H9 (cell line): ENCODE measurements at regions not wholly inside any gene's neighbourhood (a gene's known extent, or its start where the extent isn't known, plus 50 kb on each side); places are given as distances from the start of the nearest gene placed in this dataset.

Experiments
- DNase-seq: peaks from one replicate; pipeline ENCODE4 v3.0.0-alpha.2; 2017
- H2AFZ ChIP-seq: one replicate; pipeline ENCODE4 v1.6.1; 2013; ENCODE audit warnings: mild to moderate bottlenecking, low read length, control low read depth, moderate library complexity
- H2AK5ac ChIP-seq: 2 replicates; pipeline ENCODE4 v1.6.1; 2013; ENCODE audit warnings: low read length, control low read depth, mixed read lengths; ENCODE audit not compliant: insufficient read length
- H2BK120ac ChIP-seq: one replicate; pipeline ENCODE4 v1.6.1; 2013; ENCODE audit warnings: low read depth, mild to moderate bottlenecking, low read length, control low read depth, inconsistent platforms; ENCODE audit not compliant: poor library complexity, severe bottlenecking
- H2BK12ac ChIP-seq: 2 replicates; pipeline ENCODE4 v1.6.1; 2013; ENCODE audit warnings: low read length, control low read depth, mixed read lengths, low read depth; ENCODE audit not compliant: insufficient read length
- H2BK15ac ChIP-seq: 2 replicates; pipeline ENCODE4 v1.6.1; 2013; ENCODE audit warnings: low read depth, low read length, control low read depth
- H2BK20ac ChIP-seq: one replicate; pipeline ENCODE4 v1.6.1; 2013; ENCODE audit warnings: low read depth, mild to moderate bottlenecking, low read length, control low read depth, inconsistent platforms; ENCODE audit not compliant: poor library complexity, severe bottlenecking
- H2BK5ac ChIP-seq: 2 replicates; pipeline ENCODE4 v1.6.1; 2013; ENCODE audit warnings: low read length, control low read depth, mixed read lengths; ENCODE audit not compliant: insufficient read length
- H3K14ac ChIP-seq: 2 replicates; pipeline ENCODE4 v1.6.1; 2013; ENCODE audit warnings: low read length, control low read depth; ENCODE audit not compliant: insufficient read depth
- H3K18ac ChIP-seq: 2 replicates; pipeline ENCODE4 v1.6.1; 2013; ENCODE audit warnings: low read depth, mild to moderate bottlenecking, mixed read lengths, low read length, control low read depth; ENCODE audit not compliant: insufficient read length
- H3K23ac ChIP-seq: 2 replicates; pipeline ENCODE4 v1.6.1; 2013; ENCODE audit warnings: low read length, control low read depth, mixed read lengths, low read depth; ENCODE audit not compliant: insufficient read length
- H3K23me2 ChIP-seq: 2 replicates; pipeline ENCODE4 v1.6.1; 2013; ENCODE audit warnings: low read depth, mild to moderate bottlenecking, mixed read lengths, low read length, control low read depth; ENCODE audit not compliant: insufficient read length, poor library complexity, severe bottlenecking
- H3K27ac ChIP-seq: 2 replicates; pipeline ENCODE4 v1.5.1; 2013; ENCODE audit warnings: low read length, control low read depth, mixed read lengths, low read depth; ENCODE audit not compliant: insufficient read length
- H3K27me3 ChIP-seq: 2 replicates; pipeline ENCODE4 v1.6.1; 2013; ENCODE audit warnings: low read length, control low read depth, inconsistent platforms; ENCODE audit not compliant: insufficient read depth
- H3K4ac ChIP-seq: 2 replicates; pipeline ENCODE4 v1.6.1; 2013; ENCODE audit warnings: low read depth, mild to moderate bottlenecking, control low read depth, inconsistent platforms, low read length, moderate library complexity
- H3K4me1 ChIP-seq: 2 replicates; pipeline ENCODE4 v1.6.1; 2013; ENCODE audit warnings: low read length, control low read depth, inconsistent platforms; ENCODE audit not compliant: insufficient read depth
- H3K4me2 ChIP-seq: 2 replicates; pipeline ENCODE4 v1.6.1; 2013; ENCODE audit warnings: low read length, control low read depth, mixed read lengths; ENCODE audit not compliant: insufficient read length, insufficient read depth
- H3K56ac ChIP-seq: 2 replicates; pipeline ENCODE4 v1.6.1; 2013; ENCODE audit warnings: low read depth, mild to moderate bottlenecking, mixed read lengths, low read length, control low read depth; ENCODE audit not compliant: insufficient read length
- H3K79me1 ChIP-seq: 2 replicates; pipeline ENCODE4 v1.6.1; 2013; ENCODE audit warnings: low read depth, mild to moderate bottlenecking, moderate library complexity, low read length, control low read depth, inconsistent platforms; ENCODE audit not compliant: insufficient read depth, poor library complexity, severe bottlenecking
- H3K79me2 ChIP-seq: 2 replicates; pipeline ENCODE4 v1.6.1; 2013; ENCODE audit warnings: low read length, control low read depth, inconsistent platforms; ENCODE audit not compliant: insufficient read depth
- H3K9ac ChIP-seq: 2 replicates; pipeline ENCODE4 v1.6.1; 2013; ENCODE audit warnings: low read length, control low read depth, mixed read lengths; ENCODE audit not compliant: insufficient read length; ENCODE audit errors: extremely low read depth
- H3K9me3 ChIP-seq: one replicate; pipeline ENCODE4 v1.6.1; 2013; ENCODE audit warnings: low read depth, low read length, inconsistent platforms; ENCODE audit not compliant: control insufficient read depth
- H3T11ph ChIP-seq: one replicate; pipeline ENCODE4 v1.6.1; 2013; ENCODE audit warnings: mild to moderate bottlenecking, low read length, control low read depth, inconsistent platforms
- H4K20me1 ChIP-seq: one replicate; pipeline ENCODE4 v1.6.1; 2013; ENCODE audit not compliant: control insufficient read depth, insufficient read length, insufficient read depth
- H4K5ac ChIP-seq: 2 replicates; pipeline ENCODE4 v1.6.1; 2013; ENCODE audit warnings: low read depth, mild to moderate bottlenecking, mixed read lengths, low read length, control low read depth; ENCODE audit not compliant: insufficient read length
- H4K8ac ChIP-seq: replicated peaks from 2 replicates; pipeline ENCODE4 v1.6.1; 2013; ENCODE audit warnings: low read length, control low read depth, mixed read lengths, low read depth; ENCODE audit not compliant: insufficient read length
- H4K91ac ChIP-seq: 2 replicates; pipeline ENCODE4 v1.6.1; 2013; ENCODE audit warnings: low read depth, mild to moderate bottlenecking, moderate library complexity, mixed read lengths, low read length, control low read depth; ENCODE audit not compliant: insufficient read length
- H3K27ac Mint-ChIP-seq, 3 experiments: 2 replicates in 2 of 3; 3 replicates in 1 of 3; pipeline ENCODE4 v1.8.0; 2020 to 2021; ENCODE audit warnings: mixed read lengths in 3 of 3, mild to moderate bottlenecking in 1 of 3, moderate library complexity in 1 of 3
- H3K27me3 Mint-ChIP-seq: 2 replicates; pipeline ENCODE4 v1.8.0; 2021; ENCODE audit warnings: low read depth, mild to moderate bottlenecking, moderate library complexity, mixed read lengths
- H3K36me3 Mint-ChIP-seq, 3 experiments: 2 replicates in 2 of 3; 3 replicates in 1 of 3; pipeline ENCODE4 v1.8.0; 2020 to 2021; ENCODE audit warnings: low read depth in 3 of 3, mixed read lengths in 3 of 3; ENCODE audit not compliant: insufficient read depth in 1 of 3
- H3K4me1 Mint-ChIP-seq, 2 experiments: 2 replicates each; pipeline ENCODE4 v1.8.0; 2020; ENCODE audit warnings: mixed read lengths in 2 of 2
- H3K4me3 Mint-ChIP-seq, 2 experiments: 2 replicates in 1 of 2; 3 replicates in 1 of 2; pipeline ENCODE4 v1.8.0; 2020 to 2021; ENCODE audit warnings: mild to moderate bottlenecking in 2 of 2, mixed read lengths in 2 of 2, moderate library complexity in 1 of 2
- H3K9me3 Mint-ChIP-seq, 2 experiments: 2 replicates in 1 of 2; 3 replicates in 1 of 2; pipeline ENCODE4 v1.8.0; 2020; ENCODE audit warnings: mild to moderate bottlenecking in 2 of 2, mixed read lengths in 2 of 2, moderate library complexity in 1 of 2
- CTCF ChIP-seq: fragments of 200-600 bp; sonication (generic); conservative IDR thresholded peaks from 3 replicates; pipeline ENCODE4 v1.8.0; 2021; ENCODE audit warnings: antibody characterized with exemption, mild to moderate bottlenecking
- WGBS: extraction: QIAGEN DNeasy Blood & Tissue Kit; methylation state at CpG from one replicate; pipeline ENCODE4 v1.1.7; 2013; ENCODE audit warnings: missing lambda C conversion rate, low lambda C conversion rate, mixed read lengths; ENCODE audit not compliant: insufficient read length; ENCODE audit errors: extremely low coverage; 5-methylcytosine and 5-hydroxymethylcytosine counted together

GRCh38 chr3:64303401-64303800, 78.1 kb upstream of the PRICKLE2 start:
- H2BK12ac ChIP-seq: no peak overlapping the region
- H3K14ac ChIP-seq: no peak overlapping the region

More at GRCh38 chr3:64303401-64303800, 78.1 kb upstream of the PRICKLE2 start:
- Histone ChIP-seq H4K5ac (no peak overlapping the region), H3K27ac (no peak overlapping the region), H3K27me3 (no peaks in the 10 kb centered on the region), H3T11ph (no peak overlapping the region), H2BK20ac (no peak overlapping the region), H3K79me1 (no peaks in the 10 kb centered on the region), H3K4me1 (no peaks in the 10 kb centered on the region), H3K79me2 (no peaks in the 10 kb centered on the region), H3K4ac (no peak overlapping the region), H4K8ac (no peak overlapping the region), H2AK5ac (no peak overlapping the region), H2BK5ac (no peak overlapping the region), H2AFZ (no peak overlapping the region), H4K91ac (no peak overlapping the region), H3K23me2 (no peaks in the 10 kb centered on the region), H3K18ac (no peak overlapping the region), H4K20me1 (no peaks in the 10 kb centered on the region), H3K9ac (no peak overlapping the region), H3K4me2 (no peak overlapping the region), H3K56ac (no peak overlapping the region), H2BK15ac (no peak overlapping the region), H3K9me3 (no peaks in the 10 kb centered on the region), H2BK120ac (no peak overlapping the region), H3K23ac (no peak overlapping the region)
- WGBS: no CpG with 5 or more reads among the region's 6 CpGs
- Mint-ChIP-seq H3K9me3 (peaks cover 0 to 2% of the 10 kb centered on the region in 2 experiments; a peak in 2 of 5 replicates), H3K36me3 (peaks cover 0 to 2% (median 2%) of the 10 kb centered on the region in 3 experiments; a peak in 4 of 7 replicates), H3K27me3 (no peaks in the 10 kb centered on the region; the same call in none of the 2 replicates), H3K27ac (no peak overlapping the region; a peak in 1 of 7 replicates), H3K4me1 (no peaks in the 10 kb centered on the region), H3K4me3 (no peak overlapping the region)
- no peak for DNase-seq
- TF ChIP-seq CTCF: no peak
